C4-2B (cell line): ENCODE measurements at regions not wholly inside any gene's neighbourhood (a gene's known extent, or its start where the extent isn't known, plus 50 kb on each side); places are given as distances from the start of the nearest gene placed in this dataset.

Experiments used
- ZFX ChIP-seq: fragments of 450-650 bp; IDR thresholded peaks from 2 replicates; pipeline ENCODE4 v1.6.1; 2017
- TF ChIP-seq, protein P1 (sequence below): fragments of 450-650 bp; conservative IDR thresholded peaks from 2 replicates; pipeline ENCODE4 v1.5.1; 2017; ENCODE audit warnings: mild to moderate bottlenecking

GRCh38 chr1:4476394-4476793 lies 178.0 kb upstream of the AJAP1 start:
- TF ChIP-seq, protein P1, sequence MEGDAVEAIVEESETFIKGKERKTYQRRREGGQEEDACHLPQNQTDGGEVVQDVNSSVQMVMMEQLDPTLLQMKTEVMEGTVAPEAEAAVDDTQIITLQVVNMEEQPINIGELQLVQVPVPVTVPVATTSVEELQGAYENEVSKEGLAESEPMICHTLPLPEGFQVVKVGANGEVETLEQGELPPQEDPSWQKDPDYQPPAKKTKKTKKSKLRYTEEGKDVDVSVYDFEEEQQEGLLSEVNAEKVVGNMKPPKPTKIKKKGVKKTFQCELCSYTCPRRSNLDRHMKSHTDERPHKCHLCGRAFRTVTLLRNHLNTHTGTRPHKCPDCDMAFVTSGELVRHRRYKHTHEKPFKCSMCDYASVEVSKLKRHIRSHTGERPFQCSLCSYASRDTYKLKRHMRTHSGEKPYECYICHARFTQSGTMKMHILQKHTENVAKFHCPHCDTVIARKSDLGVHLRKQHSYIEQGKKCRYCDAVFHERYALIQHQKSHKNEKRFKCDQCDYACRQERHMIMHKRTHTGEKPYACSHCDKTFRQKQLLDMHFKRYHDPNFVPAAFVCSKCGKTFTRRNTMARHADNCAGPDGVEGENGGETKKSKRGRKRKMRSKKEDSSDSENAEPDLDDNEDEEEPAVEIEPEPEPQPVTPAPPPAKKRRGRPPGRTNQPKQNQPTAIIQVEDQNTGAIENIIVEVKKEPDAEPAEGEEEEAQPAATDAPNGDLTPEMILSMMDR = no peak
- no peak for TF ChIP-seq ZFX
